Epithelial cell of esophagus (primary cell): ENCODE measurements at regions not wholly inside any gene's neighbourhood (a gene's known extent, or its start where the extent isn't known, plus 50 kb on each side); places are given as distances from the start of the nearest gene placed in this dataset.
"Not testable (repeated sequence)": the region's sequence is repeated elsewhere in the genome, so short reads cannot be mapped to it uniquely, and the experiment has no call there.

ENCODE experiments used
- DNase-seq: peaks from one replicate; pipeline ENCODE4 v3.0.0; 2010; ENCODE audit warnings: low read depth
- H3K4me3 ChIP-seq: 2 replicates; pipeline ENCODE4 v1.5.1; 2011; ENCODE audit warnings: mild to moderate bottlenecking, low read length, control low read depth
- TF ChIP-seq, protein P1 (sequence below): IDR thresholded peaks from 2 replicates; pipeline ENCODE4 v1.5.1; 2011; ENCODE audit warnings: low read depth, mild to moderate bottlenecking, low read length, control low read depth, inconsistent platforms; ENCODE audit not compliant: insufficient read depth; ENCODE audit errors: missing control alignments

DNA sequence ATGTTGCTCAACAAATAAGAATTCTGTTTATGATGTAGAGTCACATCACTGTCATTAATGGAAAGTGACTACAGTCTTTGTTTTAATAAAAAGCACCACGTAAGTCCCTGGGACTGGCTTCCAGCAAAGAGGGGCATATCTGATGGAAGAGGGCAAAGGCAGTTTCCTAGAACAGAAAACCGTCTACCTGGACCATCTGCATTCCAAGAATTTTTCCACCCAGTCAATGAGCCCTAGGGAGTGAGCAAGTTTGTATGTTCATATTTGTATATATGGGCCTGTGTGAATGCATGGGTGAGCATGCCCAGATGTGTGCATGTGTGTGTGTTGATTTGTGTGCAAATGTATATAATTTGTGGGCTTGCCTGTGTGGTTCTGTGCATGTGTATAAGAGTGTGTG is 156.8 kb upstream of the SEMA6A start:
- H3K4me3 ChIP-seq = no peak overlapping the region
- TF ChIP-seq, protein P1, sequence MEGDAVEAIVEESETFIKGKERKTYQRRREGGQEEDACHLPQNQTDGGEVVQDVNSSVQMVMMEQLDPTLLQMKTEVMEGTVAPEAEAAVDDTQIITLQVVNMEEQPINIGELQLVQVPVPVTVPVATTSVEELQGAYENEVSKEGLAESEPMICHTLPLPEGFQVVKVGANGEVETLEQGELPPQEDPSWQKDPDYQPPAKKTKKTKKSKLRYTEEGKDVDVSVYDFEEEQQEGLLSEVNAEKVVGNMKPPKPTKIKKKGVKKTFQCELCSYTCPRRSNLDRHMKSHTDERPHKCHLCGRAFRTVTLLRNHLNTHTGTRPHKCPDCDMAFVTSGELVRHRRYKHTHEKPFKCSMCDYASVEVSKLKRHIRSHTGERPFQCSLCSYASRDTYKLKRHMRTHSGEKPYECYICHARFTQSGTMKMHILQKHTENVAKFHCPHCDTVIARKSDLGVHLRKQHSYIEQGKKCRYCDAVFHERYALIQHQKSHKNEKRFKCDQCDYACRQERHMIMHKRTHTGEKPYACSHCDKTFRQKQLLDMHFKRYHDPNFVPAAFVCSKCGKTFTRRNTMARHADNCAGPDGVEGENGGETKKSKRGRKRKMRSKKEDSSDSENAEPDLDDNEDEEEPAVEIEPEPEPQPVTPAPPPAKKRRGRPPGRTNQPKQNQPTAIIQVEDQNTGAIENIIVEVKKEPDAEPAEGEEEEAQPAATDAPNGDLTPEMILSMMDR = no peak
- DNase-seq = no peak

DNA sequence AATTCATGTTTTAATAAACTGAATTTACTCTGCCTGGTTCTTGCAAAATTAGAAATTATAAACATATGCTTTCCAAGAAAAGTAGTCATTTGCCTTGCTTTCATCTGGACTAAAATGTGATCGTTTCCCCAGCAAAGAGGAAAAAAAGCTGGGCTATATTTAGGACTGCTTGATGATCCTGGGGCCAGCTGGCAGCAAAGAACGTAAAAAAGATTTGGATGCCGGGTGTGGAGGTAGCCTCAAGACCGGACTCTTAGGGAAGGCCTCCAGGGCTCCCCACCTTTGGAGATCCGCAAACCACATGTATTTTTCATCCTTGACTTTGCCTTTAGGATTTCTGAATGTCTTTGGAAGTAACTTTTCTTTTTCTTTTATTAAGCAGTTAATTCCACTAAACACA is 156.1 kb upstream of the SEMA6A start:
- TF ChIP-seq, protein P1 = no peak
- no peak overlapping the region for H3K4me3 ChIP-seq
- no peak for DNase-seq

DNA sequence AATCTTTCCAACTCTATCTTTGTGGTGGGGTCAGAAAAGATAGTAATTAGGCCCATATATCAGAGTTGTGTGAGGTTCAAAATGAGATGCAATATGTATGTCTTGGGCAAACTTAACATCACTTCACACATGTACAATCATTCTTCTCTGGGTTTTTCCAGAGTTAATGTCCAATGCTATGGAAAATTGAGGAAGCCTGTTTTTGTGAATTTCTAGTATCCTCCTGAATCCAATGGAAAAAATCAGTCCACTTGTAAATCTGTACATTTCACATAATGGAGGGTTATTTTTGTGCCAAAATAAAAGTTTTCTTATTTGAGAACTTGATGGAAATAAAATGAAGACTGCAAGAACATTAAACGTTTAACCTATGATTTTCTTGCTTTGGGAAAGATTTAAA is 155.6 kb upstream of the SEMA6A start:
- DNase-seq = no peak
- TF ChIP-seq, protein P1 = no peak
- no peak overlapping the region for H3K4me3 ChIP-seq

DNA sequence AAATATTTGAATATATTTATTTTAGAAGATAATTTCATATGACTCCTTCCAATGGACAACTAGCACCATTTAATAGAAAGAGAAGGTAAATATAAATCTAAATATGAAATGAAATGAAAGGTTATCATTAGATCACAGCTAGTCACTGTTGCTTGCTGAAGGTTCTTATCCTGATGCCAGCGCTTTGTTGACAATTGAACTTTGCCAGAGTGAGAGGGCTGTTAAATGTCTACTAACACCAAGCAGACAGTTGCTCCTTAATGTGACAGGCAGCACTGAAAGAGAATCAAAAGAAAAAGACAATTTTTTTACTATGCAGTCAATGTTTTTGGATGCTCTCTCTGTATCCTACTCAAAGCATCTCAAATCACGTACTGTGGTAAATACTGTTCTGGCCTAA is 152.6 kb upstream of the SEMA6A start:
- TF ChIP-seq, protein P1 = no peak
- DNase-seq = no peak
- no peak overlapping the region for H3K4me3 ChIP-seq

DNA sequence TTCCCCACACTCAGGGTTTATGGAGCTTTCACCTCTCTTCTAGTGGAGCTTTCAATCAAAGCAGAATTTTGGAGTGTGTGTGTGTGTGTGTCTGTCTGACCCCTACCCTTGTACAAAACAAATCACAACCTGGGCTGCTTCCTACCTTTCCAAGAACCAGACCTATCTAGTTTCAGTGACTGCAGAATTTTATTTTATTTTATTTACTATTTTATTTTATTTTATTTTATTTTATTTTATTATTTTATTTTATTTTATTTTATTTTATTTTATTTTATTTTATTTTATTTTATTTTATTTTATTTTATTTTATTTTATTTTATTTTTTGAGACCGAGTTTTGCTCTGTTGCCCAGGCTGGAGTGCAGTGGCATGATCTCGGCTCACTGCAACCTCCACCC is 151.6 kb upstream of the SEMA6A start:
- H3K4me3 ChIP-seq, DNase-seq: not testable (repeated sequence)

DNA sequence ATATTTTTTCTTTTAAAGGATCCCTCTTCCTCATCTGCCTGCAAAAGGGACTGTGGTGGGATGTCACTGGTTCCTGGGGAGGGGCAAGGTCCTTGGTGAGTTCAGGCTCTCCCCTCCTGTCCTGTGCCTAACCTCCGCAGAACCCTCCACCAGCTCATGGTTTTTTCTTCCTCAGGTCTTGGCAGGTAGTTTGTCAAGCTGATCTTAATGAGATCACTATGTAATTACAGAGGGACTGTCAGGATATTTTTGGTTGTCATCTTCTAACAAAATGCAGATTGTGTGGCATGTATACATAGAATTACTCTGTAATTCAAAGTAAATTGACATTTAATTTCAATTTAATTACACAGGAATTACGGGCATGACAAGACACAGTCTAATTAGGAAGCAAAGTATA is 150.3 kb upstream of the SEMA6A start:
- TF ChIP-seq, protein P1 = no peak
- DNase-seq = no peak
- no peak overlapping the region for H3K4me3 ChIP-seq

DNA sequence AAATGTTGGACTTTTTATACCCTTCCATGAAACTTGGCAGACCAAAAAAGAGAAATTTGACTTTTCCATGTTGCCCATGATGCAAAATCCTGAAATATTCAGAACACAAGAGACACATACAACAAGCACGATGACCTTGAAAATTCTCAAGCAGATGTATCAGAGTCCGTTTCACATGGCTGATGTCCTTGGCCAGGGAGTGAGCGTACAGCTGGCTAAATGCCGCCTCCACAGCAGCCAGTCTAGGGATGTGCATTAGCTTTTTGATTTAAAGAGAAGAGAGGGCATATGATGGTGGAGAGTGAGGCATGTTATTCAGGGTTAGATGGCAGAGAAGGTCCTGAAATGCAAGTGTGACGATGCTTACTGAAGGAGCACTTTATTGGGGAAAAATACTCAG is 148.0 kb upstream of the SEMA6A start:
- DNase-seq = no peak
- H3K4me3 ChIP-seq = no peak overlapping the region
- TF ChIP-seq, protein P1 = no peak

DNA sequence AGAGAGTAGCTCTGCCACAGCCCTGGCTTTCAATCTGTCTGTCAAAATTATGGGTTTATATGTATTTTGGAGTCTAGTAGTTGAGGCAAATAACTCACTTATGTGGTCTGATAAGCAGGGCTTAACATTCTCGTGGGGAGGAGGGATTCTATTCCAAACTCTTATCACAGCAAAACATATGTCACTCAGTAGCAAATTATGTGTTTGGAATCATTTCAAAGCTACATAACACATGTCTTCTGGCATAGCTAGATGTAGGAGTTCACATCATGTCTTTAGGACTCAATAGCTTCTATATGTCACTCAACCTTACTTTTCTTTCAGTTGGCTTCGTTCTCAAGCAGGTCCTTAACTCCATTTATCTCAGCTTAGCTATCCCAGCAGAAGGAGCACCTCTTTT is 144.5 kb upstream of the SEMA6A start:
- no peak overlapping the region for H3K4me3 ChIP-seq
- TF ChIP-seq, protein P1 = no peak
- DNase-seq = no peak
